SK-N-SH (cell line): ENCODE measurements at regions not wholly inside any gene's neighbourhood (a gene's known extent, or its start where the extent isn't known, plus 50 kb on each side); places are given as distances from the start of the nearest gene placed in this dataset.

Experiments used
- CTCF ChIA-PET: fragments of 300-600, 350-600 bp; formaldehyde crosslinking; extraction: SDS; loops from one replicate; lab custom pipeline; 2021; lab: Yijun Ruan, JAX
- POLR2A ChIA-PET: fragments of 350-600 bp; sonication (Branson Sonifier 250); formaldehyde crosslinking; extraction: SDS; loops from one replicate; lab custom pipeline; 2020; ENCODE audit warnings: antibody characterized with exemption, inconsistent platforms; lab: Yijun Ruan, JAX
- DNase-seq: peaks from one replicate; pipeline ENCODE4 v3.0.0; 2012
- H2AFZ ChIP-seq: fragments of 200-600 bp; sonication (generic); 2 replicates; pipeline ENCODE4 v1.8.1; 2016; ENCODE audit warnings: antibody characterized with exemption, mild to moderate bottlenecking, low read depth
- H3F3A ChIP-seq: fragments of 200-600 bp; sonication (generic); replicated peaks from 2 replicates; pipeline ENCODE3; 2016; ENCODE audit warnings: antibody characterized with exemption, mild to moderate bottlenecking; ENCODE audit not compliant: insufficient read depth
- H3K27ac ChIP-seq, 2 experiments: fragments of 200-500 bp in 1 of 2; fragments of 200-600 bp in 1 of 2; sonication (Bioruptor generic) in 1 of 2; sonication (generic), shearing (Covaris generic) in 1 of 2; 2 replicates each; pipeline versions ENCODE4 v1.5.1 to v1.6.1; 2014 to 2016; ENCODE audit warnings: low read depth in 2 of 2, inconsistent platforms in 1 of 2, low read length in 1 of 2, mild to moderate bottlenecking in 1 of 2, mixed read lengths in 1 of 2
- H3K27me3 ChIP-seq: fragments of 200-600 bp; sonication (generic), shearing (Covaris generic); 2 replicates; pipeline ENCODE4 v1.6.1; 2016; ENCODE audit warnings: mixed run types; ENCODE audit not compliant: insufficient read depth
- H3K36me3 ChIP-seq, 2 experiments: fragments of 200-500 bp in 1 of 2; fragments of 200-600 bp in 1 of 2; sonication (Bioruptor generic) in 1 of 2; sonication (generic) in 1 of 2; replicated peaks in 1 of 2; 2 replicates each; pipeline versions ENCODE3 to v1.5.1; 2014 to 2016; ENCODE audit warnings: low read length in 1 of 2, mild to moderate bottlenecking in 1 of 2; ENCODE audit not compliant: insufficient read depth in 2 of 2, control insufficient read depth in 1 of 2
- H3K4me1 ChIP-seq, 2 experiments: fragments of 200-500 bp in 1 of 2; fragments of 200-600 bp in 1 of 2; sonication (Bioruptor generic) in 1 of 2; sonication (generic), shearing (Covaris generic) in 1 of 2; 2 replicates each; pipeline versions ENCODE4 v1.5.1 to v1.6.1; 2014 to 2016; ENCODE audit warnings: low read depth in 1 of 2, low read length in 1 of 2, mixed run types in 1 of 2; ENCODE audit not compliant: insufficient read depth in 2 of 2, control insufficient read depth in 1 of 2
- H3K4me2 ChIP-seq: fragments of 200-600 bp; sonication (generic), shearing (Covaris generic); 2 replicates; pipeline ENCODE4 v1.6.1; 2017; ENCODE audit warnings: mixed run types
- H3K4me3 ChIP-seq, 2 experiments: fragments of 200-500 bp in 1 of 2; fragments of 200-600 bp in 1 of 2; sonication (Bioruptor generic) in 1 of 2; sonication (generic), shearing (Covaris generic) in 1 of 2; 2 replicates each; pipeline versions ENCODE4 v1.5.1 to v1.8.1; 2014 to 2016; ENCODE audit warnings: low read depth in 2 of 2, inconsistent platforms in 1 of 2, low read length in 1 of 2, mild to moderate bottlenecking in 1 of 2, mixed read lengths in 1 of 2, moderate library complexity in 1 of 2
- H3K79me2 ChIP-seq: fragments of 200-600 bp; sonication (generic); 2 replicates; pipeline ENCODE4 v1.8.1; 2017; ENCODE audit warnings: mild to moderate bottlenecking; ENCODE audit not compliant: insufficient read depth
- H3K9ac ChIP-seq: fragments of 200-600 bp; sonication (generic); 2 replicates; pipeline ENCODE4 v1.6.1; 2017; ENCODE audit warnings: mixed run types
- H3K9me2 ChIP-seq: fragments of 200-600 bp; sonication (generic); 2 replicates; pipeline ENCODE4 v1.6.1; 2017; ENCODE audit warnings: mixed run types
- H3K9me3 ChIP-seq: fragments of 200-600 bp; sonication (generic); 2 replicates; pipeline ENCODE4 v1.6.1; 2017; ENCODE audit warnings: mixed run types, mild to moderate bottlenecking, moderate library complexity
- H4K20me1 ChIP-seq: fragments of 200-600 bp; sonication (generic); 2 replicates; pipeline ENCODE4 v1.6.1; 2017; ENCODE audit warnings: mild to moderate bottlenecking, mixed run types; ENCODE audit not compliant: insufficient read depth
- ELF1 ChIP-seq: IDR thresholded peaks from 2 replicates; pipeline ENCODE4 v1.4.0; 2012
- FOXM1 ChIP-seq: IDR thresholded peaks from 2 replicates; pipeline ENCODE4 v1.4.0; 2012; ENCODE audit warnings: low read depth, mild to moderate bottlenecking
- GATA2 ChIP-seq: sonication (generic); formaldehyde crosslinking; IDR thresholded peaks from 2 replicates; pipeline ENCODE4 v1.5.0; 2020; ENCODE audit warnings: mild to moderate bottlenecking, missing genetic modification reagents
- JUND ChIP-seq: IDR thresholded peaks from 2 replicates; pipeline ENCODE4 v1.4.0; 2012
- MXI1 ChIP-seq: IDR thresholded peaks from 2 replicates; pipeline ENCODE4 v1.6.1; 2012; ENCODE audit warnings: mild to moderate bottlenecking, low read depth, low read length, improper control_type of control experiment
- RAD21 ChIP-seq: IDR thresholded peaks from 2 replicates; pipeline ENCODE4 v1.6.1; 2012; ENCODE audit warnings: mild to moderate bottlenecking, low read length
- SIN3A ChIP-seq: IDR thresholded peaks from 2 replicates; pipeline ENCODE4 v1.6.1; 2012; ENCODE audit warnings: low read depth, mild to moderate bottlenecking, low read length, moderate library complexity, borderline replicate concordance
- TAF1 ChIP-seq: IDR thresholded peaks from 2 replicates; pipeline ENCODE4 v1.6.1; 2012; ENCODE audit warnings: low read depth, mild to moderate bottlenecking, low read length, moderate library complexity, borderline replicate concordance
- WGBS: methylation state at CpG from one replicate; pipeline ENCODE4 v1.1.6; 2017; ENCODE audit warnings: low lambda C conversion rate; 5-methylcytosine and 5-hydroxymethylcytosine counted together
- TF ChIP-seq, protein P1 (sequence below): IDR thresholded peaks from 2 replicates; pipeline ENCODE4 v1.6.1; 2012; ENCODE audit warnings: mild to moderate bottlenecking, low read depth, low read length, moderate library complexity
- TF ChIP-seq, protein P2 (sequence below): IDR thresholded peaks from 2 replicates; pipeline ENCODE4 v1.4.0; 2012; ENCODE audit warnings: low read depth, borderline replicate concordance

DNA sequence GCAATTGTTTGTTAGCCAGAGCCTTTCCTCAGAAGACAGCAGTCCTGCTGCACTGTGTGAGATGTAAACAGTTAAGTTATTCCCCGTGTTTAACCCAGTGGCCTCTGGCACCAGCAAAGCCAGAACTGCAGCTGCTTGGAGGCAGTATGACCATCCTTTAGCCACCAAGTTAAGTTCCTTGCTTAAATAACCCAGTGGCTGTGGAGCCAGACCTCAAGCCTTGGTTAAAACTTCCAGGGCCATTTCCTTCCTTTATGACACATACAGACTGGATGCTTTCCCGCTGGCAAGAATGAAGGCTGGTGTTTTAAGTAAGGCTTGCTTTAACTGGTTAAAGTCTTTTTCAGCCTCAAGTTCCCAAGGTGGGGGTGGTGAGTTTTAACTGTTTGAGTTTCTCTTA is 379.8 kb downstream of the DCAF12L2 start (continued):
- TF ChIP-seq TAF1: no peak
- TF ChIP-seq, all 33 proteins: peak for 0

- Histone ChIP-seq H3K36me3 (no peaks in the 10 kb centered on the region), H3K4me2 (no peak overlapping the region), H3K4me3 (no peak overlapping the region), H3K4me1 (no peaks in the 10 kb centered on the region), H3K9me3 (no peaks in the 10 kb centered on the region), H3K27ac (no peak overlapping the region), H2AFZ (no peak overlapping the region), H3K9ac (no peak overlapping the region), H3K79me2 (no peaks in the 10 kb centered on the region), H3K9me2 (no peaks in the 10 kb centered on the region), H3F3A (no peaks in the 10 kb centered on the region), H4K20me1 (no peaks in the 10 kb centered on the region), H3K27me3 (no peaks in the 10 kb centered on the region)
- CTCF ChIA-PET: no interaction called here
- TF ChIP-seq RAD21: no peak
- no peak for DNase-seq
- POLR2A ChIA-PET: no interaction called here
- 2% methylated on average over 4 of the region's 4 CpGs for WGBS
Observed at GRCh38 chrX:125791787-125792186, 374.3 kb downstream of the DCAF12L2 start.

DNA sequence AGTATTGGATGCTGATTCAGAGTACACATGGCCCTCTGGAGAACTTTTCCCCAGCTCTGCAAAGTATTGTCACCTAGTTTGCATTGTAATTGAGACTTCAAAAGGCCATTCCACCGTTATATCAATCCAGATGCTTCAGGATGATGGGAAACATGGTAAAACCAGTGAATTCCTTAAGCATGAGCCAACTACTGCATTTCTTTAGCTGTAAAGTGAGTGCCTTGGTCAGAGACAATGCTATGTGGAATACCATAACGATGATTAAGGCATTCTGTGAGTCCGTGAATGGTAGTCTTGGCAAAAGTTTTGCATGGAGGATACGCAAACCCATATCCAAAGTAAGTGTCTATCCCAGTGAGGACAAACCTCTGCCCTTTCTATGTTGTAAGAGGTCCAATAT is 355.2 kb downstream of the DCAF12L2 start:
- H3K4me2 ChIP-seq: no peak overlapping the region
- H3K36me3 ChIP-seq: no peaks in the 10 kb centered on the region
- H3K9me2 ChIP-seq: no peaks in the 10 kb centered on the region
- H3K27me3 ChIP-seq: no peaks in the 10 kb centered on the region
- WGBS: 7% methylated on average over 4 of the region's 4 CpGs
- TF ChIP-seq JUND: no peak
- TF ChIP-seq, protein P1, sequence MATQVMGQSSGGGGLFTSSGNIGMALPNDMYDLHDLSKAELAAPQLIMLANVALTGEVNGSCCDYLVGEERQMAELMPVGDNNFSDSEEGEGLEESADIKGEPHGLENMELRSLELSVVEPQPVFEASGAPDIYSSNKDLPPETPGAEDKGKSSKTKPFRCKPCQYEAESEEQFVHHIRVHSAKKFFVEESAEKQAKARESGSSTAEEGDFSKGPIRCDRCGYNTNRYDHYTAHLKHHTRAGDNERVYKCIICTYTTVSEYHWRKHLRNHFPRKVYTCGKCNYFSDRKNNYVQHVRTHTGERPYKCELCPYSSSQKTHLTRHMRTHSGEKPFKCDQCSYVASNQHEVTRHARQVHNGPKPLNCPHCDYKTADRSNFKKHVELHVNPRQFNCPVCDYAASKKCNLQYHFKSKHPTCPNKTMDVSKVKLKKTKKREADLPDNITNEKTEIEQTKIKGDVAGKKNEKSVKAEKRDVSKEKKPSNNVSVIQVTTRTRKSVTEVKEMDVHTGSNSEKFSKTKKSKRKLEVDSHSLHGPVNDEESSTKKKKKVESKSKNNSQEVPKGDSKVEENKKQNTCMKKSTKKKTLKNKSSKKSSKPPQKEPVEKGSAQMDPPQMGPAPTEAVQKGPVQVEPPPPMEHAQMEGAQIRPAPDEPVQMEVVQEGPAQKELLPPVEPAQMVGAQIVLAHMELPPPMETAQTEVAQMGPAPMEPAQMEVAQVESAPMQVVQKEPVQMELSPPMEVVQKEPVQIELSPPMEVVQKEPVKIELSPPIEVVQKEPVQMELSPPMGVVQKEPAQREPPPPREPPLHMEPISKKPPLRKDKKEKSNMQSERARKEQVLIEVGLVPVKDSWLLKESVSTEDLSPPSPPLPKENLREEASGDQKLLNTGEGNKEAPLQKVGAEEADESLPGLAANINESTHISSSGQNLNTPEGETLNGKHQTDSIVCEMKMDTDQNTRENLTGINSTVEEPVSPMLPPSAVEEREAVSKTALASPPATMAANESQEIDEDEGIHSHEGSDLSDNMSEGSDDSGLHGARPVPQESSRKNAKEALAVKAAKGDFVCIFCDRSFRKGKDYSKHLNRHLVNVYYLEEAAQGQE: no peak
- no peak for TF ChIP-seq ELF1
- no peak for TF ChIP-seq GATA2 (CRISPR knock-in tag)
- TF ChIP-seq, protein P2, sequence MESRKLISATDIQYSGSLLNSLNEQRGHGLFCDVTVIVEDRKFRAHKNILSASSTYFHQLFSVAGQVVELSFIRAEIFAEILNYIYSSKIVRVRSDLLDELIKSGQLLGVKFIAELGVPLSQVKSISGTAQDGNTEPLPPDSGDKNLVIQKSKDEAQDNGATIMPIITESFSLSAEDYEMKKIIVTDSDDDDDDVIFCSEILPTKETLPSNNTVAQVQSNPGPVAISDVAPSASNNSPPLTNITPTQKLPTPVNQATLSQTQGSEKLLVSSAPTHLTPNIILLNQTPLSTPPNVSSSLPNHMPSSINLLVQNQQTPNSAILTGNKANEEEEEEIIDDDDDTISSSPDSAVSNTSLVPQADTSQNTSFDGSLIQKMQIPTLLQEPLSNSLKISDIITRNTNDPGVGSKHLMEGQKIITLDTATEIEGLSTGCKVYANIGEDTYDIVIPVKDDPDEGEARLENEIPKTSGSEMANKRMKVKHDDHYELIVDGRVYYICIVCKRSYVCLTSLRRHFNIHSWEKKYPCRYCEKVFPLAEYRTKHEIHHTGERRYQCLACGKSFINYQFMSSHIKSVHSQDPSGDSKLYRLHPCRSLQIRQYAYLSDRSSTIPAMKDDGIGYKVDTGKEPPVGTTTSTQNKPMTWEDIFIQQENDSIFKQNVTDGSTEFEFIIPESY: no peak
- TF ChIP-seq MXI1: no peak
- no peak for TF ChIP-seq SIN3A
- TF ChIP-seq TAF1: no peak
- TF ChIP-seq FOXM1: no peak
- TF ChIP-seq, all 33 proteins: peak for 0
- H3K9me3 ChIP-seq: no peaks in the 10 kb centered on the region
- H3K79me2 ChIP-seq: no peaks in the 10 kb centered on the region
- CTCF ChIA-PET: no interaction called here
- no peak overlapping the region for H2AFZ ChIP-seq
- no peaks in the 10 kb centered on the region for H4K20me1 ChIP-seq
- no peak for DNase-seq
- H3F3A ChIP-seq: no peaks in the 10 kb centered on the region
- no peak overlapping the region for H3K9ac ChIP-seq
- H3K27ac ChIP-seq: no peak overlapping the region
- POLR2A ChIA-PET: no interaction called here
- H3K4me3 ChIP-seq: no peak overlapping the region
- H3K4me1 ChIP-seq: no peaks in the 10 kb centered on the region
